ENCODE measurements at regions not wholly inside any gene's neighbourhood (a gene's known extent, or its start where the extent isn't known, plus 50 kb on each side); places are given as distances from the start of the nearest gene placed in this dataset.

DNA sequence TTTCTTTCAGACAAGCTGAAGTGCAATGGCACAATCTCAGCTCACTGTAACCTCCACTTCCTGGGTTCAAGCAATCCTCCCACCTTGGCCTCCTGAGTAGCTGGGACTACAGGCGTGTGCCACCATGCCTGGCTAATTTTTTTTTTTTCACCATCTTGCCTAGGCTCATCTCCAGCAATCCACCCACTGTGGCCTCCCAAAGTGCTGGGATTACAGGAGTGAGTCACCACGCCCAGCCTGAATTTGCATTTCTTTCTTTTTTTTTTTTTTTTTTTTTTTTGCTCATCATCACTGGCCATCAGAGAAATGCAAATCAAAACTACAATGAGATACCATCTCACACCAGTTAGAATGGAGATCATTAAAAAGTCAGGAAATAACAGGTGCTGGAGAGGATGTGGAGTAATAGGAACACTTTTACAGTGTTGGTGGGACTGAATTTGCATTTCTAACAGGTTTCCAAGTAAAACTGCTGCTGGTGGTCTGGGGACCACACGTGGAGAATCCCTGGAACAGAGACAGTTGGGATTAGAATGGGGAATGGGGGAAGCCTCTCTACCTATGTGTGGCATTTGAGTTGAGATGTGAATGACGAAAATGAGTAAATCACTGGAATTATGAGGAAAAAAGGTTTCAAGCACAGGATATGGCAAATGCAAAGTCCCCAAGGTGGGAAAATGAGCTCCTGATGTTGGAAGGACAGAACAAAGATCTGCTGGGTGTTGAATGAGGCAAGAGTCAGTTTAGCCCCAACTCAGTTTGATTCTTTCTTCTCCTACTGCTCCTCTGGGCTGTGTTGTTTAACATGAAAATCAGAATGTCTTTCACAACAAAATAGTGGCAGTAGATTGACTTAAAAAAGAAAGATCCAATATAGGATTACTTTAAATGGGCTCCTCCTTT, 88.8 kb upstream of the MAP4K4 start:
- DNase-seq (ENCODE audit: low read depth): no peak
- TF ChIP-seq, protein P1, sequence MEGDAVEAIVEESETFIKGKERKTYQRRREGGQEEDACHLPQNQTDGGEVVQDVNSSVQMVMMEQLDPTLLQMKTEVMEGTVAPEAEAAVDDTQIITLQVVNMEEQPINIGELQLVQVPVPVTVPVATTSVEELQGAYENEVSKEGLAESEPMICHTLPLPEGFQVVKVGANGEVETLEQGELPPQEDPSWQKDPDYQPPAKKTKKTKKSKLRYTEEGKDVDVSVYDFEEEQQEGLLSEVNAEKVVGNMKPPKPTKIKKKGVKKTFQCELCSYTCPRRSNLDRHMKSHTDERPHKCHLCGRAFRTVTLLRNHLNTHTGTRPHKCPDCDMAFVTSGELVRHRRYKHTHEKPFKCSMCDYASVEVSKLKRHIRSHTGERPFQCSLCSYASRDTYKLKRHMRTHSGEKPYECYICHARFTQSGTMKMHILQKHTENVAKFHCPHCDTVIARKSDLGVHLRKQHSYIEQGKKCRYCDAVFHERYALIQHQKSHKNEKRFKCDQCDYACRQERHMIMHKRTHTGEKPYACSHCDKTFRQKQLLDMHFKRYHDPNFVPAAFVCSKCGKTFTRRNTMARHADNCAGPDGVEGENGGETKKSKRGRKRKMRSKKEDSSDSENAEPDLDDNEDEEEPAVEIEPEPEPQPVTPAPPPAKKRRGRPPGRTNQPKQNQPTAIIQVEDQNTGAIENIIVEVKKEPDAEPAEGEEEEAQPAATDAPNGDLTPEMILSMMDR (conservative IDR thresholded peaks at IDR 0.05; ENCODE audit: low read depth, low read length): no peak
- H3K4me3 ChIP-seq (ENCODE audit: low read length): no peak overlapping the region

DNA sequence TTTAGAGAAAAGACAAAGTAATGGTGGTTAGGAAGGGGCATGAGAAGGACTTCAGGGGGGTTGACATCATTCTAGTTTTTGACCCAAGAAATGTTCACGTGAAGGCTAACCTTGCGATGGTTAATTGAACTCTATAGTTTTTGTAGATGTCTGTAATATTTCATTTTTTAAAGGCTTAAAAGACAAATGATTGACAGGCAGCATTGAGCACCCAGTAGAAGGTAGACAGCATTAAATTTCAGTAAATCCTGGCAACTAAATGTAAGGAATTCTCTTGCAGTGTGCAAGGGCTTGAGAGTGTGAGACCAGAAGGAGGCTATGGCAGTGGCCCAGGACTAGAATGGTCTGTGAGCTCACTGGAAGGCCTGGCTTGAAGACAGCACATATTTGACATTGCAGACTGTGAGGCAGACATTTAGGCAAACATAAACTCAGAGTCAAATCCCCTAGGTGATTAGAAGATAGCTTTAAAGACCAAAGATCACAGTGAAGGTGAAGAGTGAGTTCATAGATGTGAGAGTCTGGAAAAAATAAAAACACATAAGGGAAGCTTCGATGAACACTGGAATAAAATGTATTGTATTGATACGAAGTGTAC, 100.1 kb upstream of the MAP4K4 start:
- TF ChIP-seq, protein P1 (conservative IDR thresholded peaks at IDR 0.05; ENCODE audit: low read depth, low read length): no peak
- no peak overlapping the region for H3K4me3 ChIP-seq (ENCODE audit: low read length)
- peak; percentile 30 for DNase-seq (ENCODE audit: low read depth)

DNA sequence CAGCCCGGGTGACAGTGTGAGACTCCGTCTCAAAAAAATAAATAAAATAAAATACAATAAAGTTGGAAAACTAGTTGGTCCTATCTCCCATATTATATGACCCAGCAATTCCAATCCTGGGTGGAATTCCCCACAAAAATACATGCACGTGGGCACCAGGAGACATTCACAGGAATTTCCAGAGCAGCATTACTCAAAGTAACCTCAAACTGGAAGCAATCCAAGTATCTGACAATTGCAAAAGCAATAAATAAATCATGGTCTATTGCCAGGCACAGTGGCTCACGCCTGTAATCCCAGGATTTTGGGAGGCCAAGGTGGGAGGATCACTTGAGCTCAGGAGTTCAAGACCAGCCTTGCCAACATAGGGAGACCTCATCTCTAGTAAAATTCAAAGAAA, 101.2 kb upstream of the MAP4K4 start:
- no peak for DNase-seq (ENCODE audit: low read depth)
- TF ChIP-seq, protein P1 (conservative IDR thresholded peaks at IDR 0.05; ENCODE audit: low read depth, low read length): no peak
- H3K4me3 ChIP-seq (ENCODE audit: low read length): no peak overlapping the region

DNA sequence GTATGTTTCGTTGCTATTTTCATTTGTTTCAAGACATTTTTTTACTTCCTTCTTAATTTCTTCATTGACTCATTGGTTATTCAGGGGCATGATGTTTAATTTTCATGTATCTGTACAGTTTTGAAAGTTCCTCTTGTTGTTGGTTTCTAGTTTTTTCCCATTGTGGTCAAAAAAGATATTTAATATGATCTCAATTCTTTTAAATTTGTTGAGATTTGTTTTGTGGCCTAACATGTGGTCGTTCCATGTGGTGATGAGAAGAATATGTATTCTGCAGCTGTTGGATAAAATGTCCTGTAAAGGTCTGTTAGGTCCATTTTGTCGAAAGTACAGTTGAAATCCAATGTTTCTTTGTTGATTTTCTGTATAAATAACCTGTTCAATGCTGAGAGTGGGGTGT, 110.3 kb upstream of the MAP4K4 start:
- TF ChIP-seq, protein P1 (conservative IDR thresholded peaks at IDR 0.05; ENCODE audit: low read depth, low read length): no peak
- DNase-seq (ENCODE audit: low read depth): no peak
- H3K4me3 ChIP-seq (ENCODE audit: low read length): no peak overlapping the region

DNA sequence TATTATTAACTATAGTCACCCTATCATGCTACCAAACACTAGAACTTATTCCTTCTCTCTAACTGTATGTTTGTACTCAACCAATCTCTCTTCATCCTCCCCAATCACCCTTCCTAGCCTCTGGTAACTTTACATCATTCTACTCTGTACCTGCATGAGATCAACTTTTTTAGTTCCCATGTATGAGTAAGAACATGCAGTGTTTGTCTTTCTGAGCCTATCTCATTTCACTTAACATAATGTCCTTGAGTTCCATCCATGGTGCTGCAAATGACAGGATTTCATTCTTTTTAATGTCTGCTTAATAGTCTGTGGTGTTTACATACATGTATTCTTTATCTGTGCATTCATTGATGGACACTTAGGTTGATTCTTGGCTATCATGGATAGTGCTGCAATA, 108.9 kb upstream of the RFX8 start:
- DNase-seq (ENCODE audit: low read depth): no peak
- H3K4me3 ChIP-seq (ENCODE audit: low read length): no peak overlapping the region
- TF ChIP-seq, protein P1 (conservative IDR thresholded peaks at IDR 0.05; ENCODE audit: low read depth, low read length): no peak

DNA sequence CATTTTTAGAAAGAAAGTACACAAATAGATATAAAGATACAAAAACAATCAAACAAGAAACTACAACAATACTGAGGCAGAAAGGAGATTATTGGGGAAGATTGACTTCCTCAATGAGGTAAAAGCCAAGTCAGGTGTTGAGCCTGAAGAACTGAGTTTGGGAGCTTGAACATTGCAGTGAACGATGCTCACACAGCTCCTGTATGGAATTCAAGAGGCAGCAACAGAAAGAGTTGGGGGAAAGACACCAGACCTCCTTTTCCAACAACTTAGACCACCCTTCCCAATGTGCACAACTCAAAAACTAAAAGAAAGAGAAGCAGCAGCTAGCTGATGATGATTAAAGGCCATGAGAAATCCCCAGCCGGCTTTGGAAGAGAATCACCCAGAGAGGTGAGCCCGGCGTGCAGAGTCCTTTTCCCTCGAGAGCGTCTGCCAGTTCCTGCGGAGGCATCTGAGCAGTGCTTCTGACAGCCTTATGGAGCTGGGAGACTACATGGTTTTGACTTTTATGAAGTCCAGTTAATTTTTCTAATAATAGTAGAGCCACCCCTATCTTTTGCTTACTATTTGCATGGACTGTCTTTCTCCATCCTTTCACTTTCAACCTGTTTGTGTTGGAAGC, 106.9 kb upstream of the RFX8 start:
- H3K4me3 ChIP-seq (ENCODE audit: low read length): no peak overlapping the region
- TF ChIP-seq, protein P1 (conservative IDR thresholded peaks at IDR 0.05; ENCODE audit: low read depth, low read length): no peak
- no peak for DNase-seq (ENCODE audit: low read depth)

Data from retinal pigment epithelial cell (primary cell).